Fibroblast of skin of right biceps (primary cell): ENCODE measurements at regions not wholly inside any gene's neighbourhood (a gene's known extent, or its start where the extent isn't known, plus 50 kb on each side); places are given as distances from the start of the nearest gene placed in this dataset.
"Not testable (repeated sequence)": the region's sequence is repeated elsewhere in the genome, so short reads cannot be mapped to it uniquely, and the experiment has no call there.

Experiments used
- DNase-seq: peaks from one replicate; pipeline ENCODE4 v3.0.0-alpha.2; 2013

- not testable (repeated sequence) for DNase-seq
These were observed 112.0 kb downstream of the NPIPB11 start for GRCh38 chr16:29294400-29294933.

DNA sequence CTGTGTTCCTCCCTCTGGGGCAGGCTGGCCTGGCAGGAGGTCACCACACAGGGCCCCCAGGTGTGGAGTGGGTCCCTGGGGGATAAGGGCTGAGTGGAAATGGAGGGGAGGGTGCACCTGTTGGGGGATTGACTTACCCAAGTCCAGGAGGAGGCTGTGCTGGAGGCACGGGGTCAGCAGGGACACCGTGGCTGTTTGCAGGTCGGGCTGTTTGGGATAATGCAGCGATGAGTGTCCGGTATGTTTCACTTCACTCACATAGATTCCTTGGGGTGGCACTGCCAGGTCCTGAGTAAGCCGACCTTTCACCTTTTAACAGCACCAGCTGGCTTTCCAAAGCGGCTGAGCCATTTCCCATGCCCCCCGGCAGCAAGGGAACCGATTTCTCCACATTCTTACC, 113.0 kb downstream of the NPIPB11 start:
- not testable (repeated sequence) for DNase-seq

DNA sequence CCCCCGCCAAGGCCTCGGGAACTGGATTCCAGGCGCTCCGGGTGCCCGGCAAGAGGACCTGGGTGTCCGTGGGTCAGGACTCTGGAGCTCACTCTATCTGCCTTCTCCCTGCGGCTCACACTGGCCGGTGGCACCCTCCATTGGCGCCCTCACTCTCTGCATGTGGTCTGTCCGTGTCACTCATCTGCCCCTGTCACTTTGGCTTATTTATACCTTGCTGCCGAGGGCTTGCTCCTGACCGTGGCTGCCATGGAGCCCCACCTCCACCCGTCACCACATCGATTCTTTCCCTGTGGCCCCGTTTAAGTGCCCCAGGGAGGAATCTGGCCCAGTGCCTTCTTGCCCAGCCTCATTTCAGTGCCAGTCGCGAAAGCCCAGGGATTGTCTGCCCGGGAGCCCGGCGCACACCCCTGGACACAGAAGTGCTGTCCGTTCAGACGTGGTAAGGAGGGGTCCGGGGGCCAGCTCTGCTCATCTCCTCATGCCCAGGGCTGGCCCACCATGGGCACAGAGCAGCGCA, 113.5 kb downstream of the NPIPB11 start:
- not testable (repeated sequence) for DNase-seq

- DNase-seq, result not testable (repeated sequence)
These were observed 114.9 kb downstream of the NPIPB11 start for GRCh38 chr16:29291329-29292271.

DNA sequence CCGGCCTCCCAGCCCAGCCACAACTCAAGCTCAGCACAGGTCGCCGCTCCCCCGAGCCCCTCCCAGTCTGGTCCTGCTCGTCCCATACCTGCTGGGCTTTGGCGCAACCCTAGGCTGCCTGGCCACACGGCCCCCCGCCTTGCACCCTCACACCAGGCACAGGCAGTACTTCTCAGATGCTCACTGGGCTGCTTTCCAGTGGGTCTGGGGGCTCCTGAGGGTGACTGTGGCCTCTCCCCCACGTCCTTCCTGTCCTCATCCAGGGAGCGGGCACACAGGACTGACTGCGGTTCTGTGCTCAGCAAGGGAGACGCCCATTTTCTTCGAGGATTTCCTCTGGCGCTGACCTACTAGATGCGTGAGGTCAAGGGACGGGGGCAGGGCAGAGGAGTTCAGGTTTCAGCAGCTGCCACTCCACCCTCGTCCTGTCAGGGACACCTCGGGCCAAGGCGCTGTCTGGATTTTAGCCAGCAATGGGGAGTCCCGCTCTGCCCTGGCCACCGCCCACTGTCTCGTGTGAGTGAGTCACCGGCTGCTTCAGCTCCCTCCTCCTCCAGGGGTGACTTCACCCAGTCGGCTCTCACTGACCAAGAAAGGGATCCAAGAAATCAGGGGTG, 115.8 kb downstream of the NPIPB11 start:
- DNase-seq, result peak; percentile 92

GRCh38 chr16:29289516-29290239, 116.8 kb downstream of the NPIPB11 start:
- DNase-seq, result not testable (repeated sequence)

DNA sequence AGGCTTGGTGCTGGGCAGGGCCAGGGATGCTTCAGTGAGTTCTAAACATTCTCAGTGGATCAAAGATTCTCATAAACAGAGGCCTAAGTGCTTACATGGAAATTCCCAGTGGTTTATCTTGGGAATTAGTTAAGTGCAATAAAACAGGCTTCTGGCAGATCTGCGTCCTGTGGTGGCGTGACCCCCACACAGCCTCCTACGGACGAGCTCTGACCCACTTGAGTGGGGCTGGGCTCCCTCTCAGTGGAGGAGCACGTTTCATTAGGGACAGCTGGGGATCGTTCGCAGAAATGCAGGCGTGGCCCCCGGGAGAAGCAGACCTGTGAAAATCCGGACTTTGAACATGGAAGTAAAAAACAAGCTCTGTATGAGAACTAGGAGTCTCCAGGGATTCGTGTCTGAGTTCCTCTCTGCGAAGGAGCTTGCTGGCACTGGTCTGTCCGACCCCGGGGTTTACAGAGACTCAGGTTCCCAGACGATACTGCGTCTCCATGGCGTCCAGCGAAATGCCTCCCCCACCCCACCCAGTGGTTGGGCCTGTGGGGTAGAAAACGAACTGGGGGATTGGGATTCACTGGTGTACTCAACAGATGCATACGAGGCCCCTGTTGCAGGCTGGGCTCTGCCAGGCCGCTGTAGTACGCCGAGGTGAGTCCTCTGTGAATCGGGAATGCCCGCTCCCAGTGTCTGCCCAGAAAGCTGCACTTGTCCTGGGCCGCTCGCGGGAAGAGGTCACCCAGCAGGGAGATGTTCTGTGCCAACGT, 117.6 kb downstream of the NPIPB11 start:
- DNase-seq, result not testable (repeated sequence)

GRCh38 chr16:29287871-29288535, 118.5 kb downstream of the NPIPB11 start:
- DNase-seq, result not testable (repeated sequence)

DNA sequence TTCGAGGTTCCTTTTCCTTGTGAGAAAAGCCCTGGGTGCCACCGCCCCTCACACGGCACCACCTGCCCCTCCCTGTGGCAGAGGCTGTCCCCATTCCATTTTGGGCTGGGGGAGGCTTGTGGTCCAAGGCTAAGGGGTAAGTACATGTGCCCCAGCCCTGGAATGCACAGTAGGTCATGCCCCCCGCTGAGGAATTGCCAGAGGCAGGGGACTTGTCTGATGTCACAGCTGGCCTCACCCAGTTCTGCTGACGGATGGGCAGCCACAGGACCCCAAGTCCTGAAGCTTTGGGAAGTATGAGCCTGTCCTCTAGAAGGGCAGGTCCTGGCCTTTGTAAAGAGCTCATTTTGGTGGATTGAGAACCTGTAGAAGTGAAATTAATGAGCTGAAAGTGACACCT, 119.3 kb downstream of the NPIPB11 start:
- DNase-seq, result not testable (repeated sequence)

DNA sequence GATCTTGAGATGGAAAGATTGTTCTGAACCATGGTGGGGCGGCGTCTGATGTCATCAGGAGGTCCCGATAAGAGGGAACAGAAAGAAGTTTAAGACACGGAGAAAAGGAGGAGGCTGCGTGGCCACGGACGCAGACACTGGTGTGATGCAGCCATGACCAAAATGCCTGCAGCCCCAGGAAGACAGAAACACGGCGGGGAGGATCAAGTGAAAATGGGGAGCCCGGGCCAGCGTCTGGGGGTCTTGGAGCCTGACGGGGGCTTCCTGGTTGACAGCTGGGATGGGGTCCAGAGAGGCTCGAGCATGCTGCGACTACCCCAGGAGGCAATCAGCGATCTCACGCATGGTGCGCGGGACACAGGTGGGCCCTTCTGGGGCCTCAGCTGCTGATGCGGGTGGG, 119.7 kb downstream of the NPIPB11 start:
- not testable (repeated sequence) for DNase-seq

DNA sequence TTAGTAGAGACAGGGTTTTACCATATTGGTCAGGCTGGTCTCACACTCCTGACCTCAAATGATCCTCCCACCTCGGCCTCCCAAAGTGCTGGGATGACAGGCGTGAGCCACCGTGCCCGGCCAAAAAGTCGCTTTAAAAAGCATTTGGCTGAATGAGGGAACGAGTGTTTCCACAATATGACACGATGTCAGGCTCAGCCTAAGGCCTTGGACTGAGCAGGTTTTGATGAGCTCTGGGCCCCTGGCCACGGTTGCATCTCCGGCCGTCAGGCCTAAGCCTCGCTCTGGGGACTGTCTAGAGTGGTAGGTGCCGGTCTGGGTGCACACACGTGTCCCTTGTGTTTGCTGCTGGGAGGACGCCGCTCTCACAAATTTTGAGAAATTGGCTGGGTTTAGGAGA, 120.3 kb downstream of the NPIPB11 start:
- DNase-seq, result not testable (repeated sequence)

GRCh38 chr16:29285151-29285885, 121.2 kb downstream of the NPIPB11 start:
- not testable (repeated sequence) for DNase-seq

DNA sequence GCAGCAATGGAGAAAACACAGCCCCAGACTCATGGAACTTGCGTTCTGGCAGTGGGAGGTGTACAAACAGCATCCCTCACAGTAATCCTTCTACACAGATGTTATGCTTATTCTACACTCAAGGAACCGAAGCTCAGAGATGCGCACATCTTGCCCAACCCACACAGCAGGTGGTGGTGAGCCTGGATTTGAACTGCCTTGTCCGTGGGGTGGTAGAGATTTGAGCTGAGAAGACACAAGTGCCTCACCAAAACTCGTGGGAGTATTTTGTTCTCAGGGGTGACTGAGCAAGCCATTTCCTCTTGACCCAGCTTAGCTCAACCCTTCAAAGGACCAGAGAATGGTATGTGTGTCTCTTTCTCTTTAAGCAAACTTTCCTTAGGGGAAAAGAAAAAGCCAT, 121.8 kb downstream of the NPIPB11 start:
- not testable (repeated sequence) for DNase-seq

GRCh38 chr16:29284159-29284558, 122.4 kb downstream of the NPIPB11 start:
- not testable (repeated sequence) for DNase-seq

DNA sequence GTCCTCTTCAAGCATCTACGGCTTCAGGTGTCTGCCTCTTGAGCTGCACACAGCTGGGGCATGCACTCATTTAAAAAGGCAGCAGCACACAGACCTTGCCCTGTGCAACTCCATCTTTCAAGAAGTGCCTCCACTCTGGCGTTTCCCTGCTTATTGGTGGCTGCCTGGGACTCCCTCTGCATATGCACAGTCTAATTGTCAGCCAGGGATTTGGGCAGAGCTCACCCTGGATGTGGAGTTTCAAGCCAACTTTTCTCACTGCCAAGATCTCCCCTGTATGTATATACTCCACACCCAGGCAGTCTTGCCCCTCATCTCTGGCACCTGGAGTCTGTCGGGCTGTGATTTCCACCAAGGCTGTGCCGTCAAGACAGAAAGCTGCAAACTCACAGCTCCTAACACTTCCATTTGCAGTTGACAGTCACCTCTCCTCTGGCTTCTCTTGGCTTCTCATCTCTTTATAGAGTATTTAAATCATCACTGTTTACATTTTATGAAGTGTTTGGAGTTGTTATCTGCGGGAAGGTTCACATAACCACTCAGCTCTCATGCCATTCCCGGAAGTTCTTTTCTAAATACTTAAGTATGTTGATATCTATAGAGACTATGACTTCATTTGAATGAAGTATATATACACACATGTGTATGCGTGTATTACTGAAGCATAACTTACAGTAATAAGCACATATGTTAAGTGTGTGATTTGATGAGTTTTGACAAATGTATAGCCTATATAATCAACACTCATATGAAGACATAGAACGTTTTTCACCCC, 128.2 kb downstream of the NPIPB11 start:
- DNase-seq, result not testable (repeated sequence)

DNA sequence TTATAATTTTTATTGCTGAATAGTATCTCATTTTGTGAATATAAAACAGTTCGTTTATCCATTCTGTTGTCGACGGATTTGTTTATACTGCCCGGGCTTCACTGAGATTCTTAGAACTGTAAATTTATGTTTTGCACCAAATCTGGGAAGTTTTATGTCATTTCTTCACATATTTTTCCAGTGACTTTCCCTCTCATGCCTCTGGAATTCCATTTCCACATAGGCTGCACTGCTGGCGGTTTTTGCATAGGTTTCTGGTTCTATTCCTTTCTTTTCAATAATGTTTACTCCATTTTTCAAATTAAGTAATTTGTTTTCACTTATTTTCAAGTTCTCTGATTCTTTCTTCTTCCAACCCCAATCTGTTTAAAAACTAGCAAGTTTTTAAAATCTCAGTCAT, 130.1 kb downstream of the NPIPB11 start:
- DNase-seq, result peak; percentile 67

DNA sequence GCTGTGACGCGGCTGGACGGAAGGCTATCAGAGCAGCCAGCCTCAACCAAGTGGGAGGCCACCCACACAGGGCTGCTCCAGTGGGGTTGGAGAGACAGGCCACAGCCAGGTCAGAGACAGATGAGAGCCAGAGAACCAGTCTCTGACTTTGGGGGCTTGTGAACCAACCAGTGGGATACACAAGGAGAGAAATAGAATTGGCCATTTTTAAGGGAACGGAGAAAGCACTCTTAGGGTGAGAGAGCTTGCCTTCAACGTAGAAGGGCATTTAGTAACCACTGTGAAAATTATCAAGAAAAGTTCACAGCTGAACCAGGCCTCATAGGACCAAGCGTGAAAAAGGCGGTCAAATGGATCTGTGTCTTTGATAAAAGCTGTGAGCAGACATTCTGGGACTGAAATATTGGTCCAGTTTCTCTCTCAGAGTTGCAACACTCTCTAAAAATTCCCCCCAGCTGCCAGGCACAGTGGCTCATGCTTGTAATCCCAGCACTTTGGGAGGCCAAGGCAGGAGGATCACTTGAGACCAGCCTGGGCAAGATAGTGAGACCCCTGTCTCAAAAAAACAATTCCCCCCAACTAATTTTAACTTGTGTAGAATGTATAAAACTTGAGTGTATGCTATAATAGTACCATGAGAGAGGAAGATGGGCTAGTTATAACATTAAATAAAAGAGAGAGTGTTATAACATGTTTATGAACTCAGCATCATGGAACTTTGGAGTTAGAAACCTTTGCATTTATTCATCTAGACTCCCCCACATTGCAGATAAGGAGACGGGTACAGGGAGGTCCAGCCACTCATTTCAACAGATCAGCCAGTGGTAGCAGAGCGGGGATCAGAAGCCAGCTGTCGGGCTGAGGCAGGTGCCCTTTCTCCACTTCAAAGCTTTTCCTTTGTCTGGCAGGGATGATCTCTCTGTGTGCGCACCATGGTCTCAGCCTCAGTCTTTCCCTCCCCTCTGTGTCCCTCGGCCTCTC, 132.2 kb downstream of the NPIPB11 start:
- DNase-seq, result not testable (repeated sequence)

- peak; percentile 57 for DNase-seq
These were observed 133.0 kb downstream of the NPIPB11 start for GRCh38 chr16:29273298-29274054.
